Pancreas (tissue), 10 donors: ENCODE measurements at regions not wholly inside any gene's neighbourhood (a gene's known extent, or its start where the extent isn't known, plus 50 kb on each side); places are given as distances from the start of the nearest gene placed in this dataset.

ENCODE experiments used
- ATAC-seq, 4 donors: fragments of 200-7000 bp; cut with Tn5 transposase; one replicate each; pipeline versions ENCODE4 v1.8.0 to v1.9.1; 2020; ENCODE audit warnings: mild to moderate bottlenecking in 4 of 4, moderate library complexity in 4 of 4
- DNase-seq, 6 donors: peaks; one replicate each; pipeline ENCODE4 v3.0.0-alpha.2; 2020
- FAIRE-seq: peaks from 2 replicates; lab custom pipeline; 2012; peaks lifted over from hg19 to GRCh38; lab: Jason Lieb, UNC
- H3K27ac ChIP-seq, 4 donors: fragments of 200-600 bp; sonication (generic); 1 replicate in 3 of 4; 2 replicates in 1 of 4; pipeline versions ENCODE4 v1.5.0 to v1.8.0; 2020
- H3K27me3 ChIP-seq, 4 donors: fragments of 200-600 bp; one replicate each; pipeline ENCODE4 v1.8.0; 2021
- H3K36me3 ChIP-seq, 3 donors: fragments of 200-600 bp; sonication (generic) in 1 of 3; one replicate each; pipeline versions ENCODE4 v1.5.0 to v1.8.0; 2020 to 2021
- H3K4me1 ChIP-seq, 3 donors: fragments of 200-600 bp; one replicate each; pipeline ENCODE4 v1.8.0; 2021
- H3K4me3 ChIP-seq, 4 donors: fragments of 200-600 bp; sonication (generic) in 2 of 4; one replicate each; pipeline versions ENCODE4 v1.5.0 to v1.8.0; 2020 to 2021
- H3K9me3 ChIP-seq, 4 donors: fragments of 200-600 bp; one replicate each; pipeline ENCODE4 v1.8.0; 2021
- CTCF ChIP-seq, 4 donors: fragments of 200-600 bp; sonication (generic) in 3 of 4; IDR thresholded peaks; one replicate each; pipeline versions ENCODE4 v1.5.0 to v1.8.0; 2021; ENCODE audit warnings: antibody characterized with exemption in 4 of 4
- WGBS, 2 donors: extraction: QIAGEN DNeasy Blood & Tissue Kit; methylation state at CpG; one replicate each; pipeline ENCODE4 v1.1.7; 2013; 5-methylcytosine and 5-hydroxymethylcytosine counted together
- intact Hi-C, 3 donors: fragments of 100-400 bp; cut with DNase I; formaldehyde crosslinking; loops; one replicate each; pipeline versions ENCODE4 v1.11.1 to v1.14.2; 2022
- donor health status: healthy with polysubstance abuse.
- donor health status: DM: no; HTN: no; CAD: no; lungs with moderate emphysema.
- donor health status: DM: no; HTN: no; CAD: no.
- donor health status: control.
- donor health status: control.
- donor health status: Bipolar disorder and iron deficiency.
- donor health status: DM: yes; HTN: yes; CAD: no.
- donor health status: DM: no; HTN: no; CAD: no.
- donor health status: DM: no; HTN: no; CAD: no.
- donor health status: DM: yes; HTN: yes; CAD: no.

DNA sequence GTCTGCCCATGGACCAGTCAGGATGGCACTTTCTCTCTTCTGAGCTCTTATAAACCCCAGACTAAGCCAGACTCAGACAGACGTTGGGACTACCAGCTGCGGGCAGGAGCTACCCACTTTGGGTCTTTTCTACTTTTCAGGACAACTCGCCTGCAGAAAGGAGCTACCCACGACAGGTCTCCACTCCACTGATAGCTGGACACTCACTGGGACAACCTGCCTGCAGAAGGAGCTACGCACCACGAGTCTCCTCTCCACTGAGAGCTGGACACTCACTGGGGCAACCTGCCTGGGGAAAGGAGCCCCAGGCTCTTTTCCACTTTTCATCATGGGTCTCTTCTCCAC, 1440.2 kb upstream of the ACO1 start:
- Histone ChIP-seq H3K27ac (no peak overlapping the region), H3K9me3 (no peaks in the 10 kb centered on the region), H3K27me3 (peaks cover 0 to 7% (median 0%) of the 10 kb centered on the region in 4 donors)

DNA sequence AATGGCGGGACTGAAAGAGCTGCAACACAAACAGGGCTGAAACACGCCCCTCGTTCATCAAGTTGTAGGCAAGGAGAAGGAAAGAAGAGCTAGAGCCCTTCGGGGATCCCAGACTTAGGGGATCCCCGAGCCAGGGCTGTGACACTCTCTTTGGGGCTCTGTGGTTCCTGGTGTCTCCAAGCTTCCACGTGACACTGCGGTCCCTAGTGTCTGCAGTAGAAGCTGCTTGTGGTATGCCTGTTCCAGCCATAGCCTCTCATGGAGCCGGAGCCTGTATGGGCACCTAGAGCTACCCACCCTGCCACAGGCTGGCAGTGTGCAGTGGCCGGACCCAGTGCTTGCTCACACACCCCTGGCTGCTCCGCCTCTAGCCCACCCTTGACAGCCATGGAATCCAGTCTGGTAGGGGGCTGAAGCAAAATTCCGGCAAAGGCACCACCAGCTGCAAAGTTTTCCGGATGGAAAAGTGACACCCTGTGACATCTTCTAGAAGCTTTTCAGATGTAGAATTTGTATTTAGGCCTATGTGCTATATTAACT, 1439.6 kb upstream of the ACO1 start:
- WGBS, 2 donors: 76 to 84% methylated on average over 12 of the region's 12 CpGs
- intact Hi-C loops: no loop called here
- DNase-seq (peak in 2 of 6 donors; percentile 19 to 33), ATAC-seq (no peak), FAIRE-seq (no peak)
- H3K4me3 ChIP-seq: no peak overlapping the region
- H3K4me1 ChIP-seq: no peaks in the 10 kb centered on the region
- H3K27me3 ChIP-seq: peaks cover 0 to 7% (median 0%) of the 10 kb centered on the region in 4 donors
- no peaks in the 10 kb centered on the region for H3K9me3 ChIP-seq
- TF ChIP-seq CTCF (IDR thresholded peaks at IDR 0.05): no peak
- no peaks in the 10 kb centered on the region for H3K36me3 ChIP-seq
- no peak overlapping the region for H3K27ac ChIP-seq

More for the DNA sequence above, 1440.2 kb upstream of the ACO1 start:
- WGBS, 2 donors: 75 to 79% methylated on average over 6 of the region's 6 CpGs
- no peak overlapping the region for H3K4me3 ChIP-seq
- DNase-seq: no peak
- no peak for TF ChIP-seq CTCF (IDR thresholded peaks at IDR 0.05)
- H3K4me1 ChIP-seq: no peaks in the 10 kb centered on the region
- no peak for FAIRE-seq
- intact Hi-C loops: no loop called here
- ATAC-seq: no peak
- H3K36me3 ChIP-seq: no peaks in the 10 kb centered on the region

- intact Hi-C loops: no loop called here
These were observed 1420.1 kb upstream of the ACO1 start for GRCh38 chr9:30964332-30964731.

GRCh38 chr9:30967476-30967875, 1417.0 kb upstream of the ACO1 start:
- ATAC-seq: peak in 3 of 4 donors; percentile 50 to 82 (median 56)
- H3K9me3 ChIP-seq: no peaks in the 10 kb centered on the region
- TF ChIP-seq CTCF (IDR thresholded peaks at IDR 0.05): no peak
- H3K27ac ChIP-seq: no peak overlapping the region
- no peak overlapping the region for H3K4me3 ChIP-seq
- no peaks in the 10 kb centered on the region for H3K36me3 ChIP-seq
- DNase-seq: no peak
- H3K4me1 ChIP-seq: no peaks in the 10 kb centered on the region
- 34 to 38% methylated on average over 1 of the region's 1 CpG for WGBS, 2 donors
- intact Hi-C loops: no loop called here
- no peak for FAIRE-seq
- H3K27me3 ChIP-seq: no peaks in the 10 kb centered on the region

More at GRCh38 chr9:30964332-30964731, 1420.1 kb upstream of the ACO1 start:
- Histone ChIP-seq H3K27ac (no peak overlapping the region), H3K4me1 (no peaks in the 10 kb centered on the region), H3K9me3 (no peaks in the 10 kb centered on the region), H3K27me3 (no peaks in the 10 kb centered on the region), H3K36me3 (no peaks in the 10 kb centered on the region), H3K4me3 (no peak overlapping the region)
- DNase-seq (no peak), ATAC-seq (no peak), FAIRE-seq (no peak)
- no peak for TF ChIP-seq CTCF (IDR thresholded peaks at IDR 0.05)

DNA sequence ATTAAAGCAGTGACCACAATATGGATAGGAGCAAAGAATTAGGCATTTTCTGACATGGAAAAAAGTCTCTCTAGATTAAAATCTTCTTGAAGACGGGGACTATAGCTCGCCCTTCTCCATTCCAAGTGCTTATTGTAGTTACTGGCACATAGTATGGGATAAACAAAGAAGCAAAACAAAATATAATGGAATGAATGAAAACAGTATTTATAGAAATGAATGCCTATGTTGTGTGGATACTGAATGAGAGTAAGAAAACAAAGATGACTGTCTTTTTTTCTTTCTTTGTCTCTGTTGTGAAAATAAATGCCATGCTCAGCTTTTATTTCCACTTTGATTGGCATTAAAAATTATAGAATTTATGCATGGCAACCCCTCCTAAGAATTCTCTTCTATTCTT, 1414.3 kb upstream of the ACO1 start:
- H3K27me3 ChIP-seq: no peaks in the 10 kb centered on the region
- intact Hi-C loops: no loop called here
- TF ChIP-seq CTCF (IDR thresholded peaks at IDR 0.05): no peak
- 69 to 87% methylated on average over 2 of the region's 2 CpGs for WGBS, 2 donors
- no peaks in the 10 kb centered on the region for H3K36me3 ChIP-seq
- H3K4me3 ChIP-seq: no peak overlapping the region
- FAIRE-seq: no peak
- ATAC-seq: no peak
- H3K4me1 ChIP-seq: no peaks in the 10 kb centered on the region
- no peak for DNase-seq
- H3K9me3 ChIP-seq: no peaks in the 10 kb centered on the region
- no peak overlapping the region for H3K27ac ChIP-seq
